WTC11 (cell line): ENCODE measurements at regions not wholly inside any gene's neighbourhood (a gene's known extent, or its start where the extent isn't known, plus 50 kb on each side); places are given as distances from the start of the nearest gene placed in this dataset.

Experiments used
- ATAC-seq: fragments of 200-7000 bp; cut with Tn5 transposase; 2 replicates; pipeline ENCODE4 v1.10.0; 2021; ENCODE audit warnings: mild to moderate bottlenecking, moderate library complexity
- CTCF ChIA-PET: fragments of 300-600 bp; sonication (Branson Sonifier 250); formaldehyde crosslinking; loops from one replicate; lab custom pipeline; 2021; ENCODE audit warnings: antibody characterized with exemption; lab: Charles Lee
- POLR2A ChIA-PET: fragments of 350-600 bp; sonication (Branson Sonifier 250); formaldehyde crosslinking; loops from one replicate; lab custom pipeline; 2021; ENCODE audit warnings: antibody characterized with exemption; lab: Charles Lee
- DNase-seq: peaks from one replicate; pipeline ENCODE4 v3.0.0; 2021; ENCODE audit warnings: low spot score
- H3K27ac Mint-ChIP-seq: 2 replicates; pipeline ENCODE4 v1.8.0; 2021; ENCODE audit warnings: mixed read lengths
- H3K27me3 Mint-ChIP-seq: 2 replicates; pipeline ENCODE4 v1.8.0; 2021; ENCODE audit warnings: low read depth, mild to moderate bottlenecking, moderate library complexity, mixed read lengths
- H3K36me3 Mint-ChIP-seq: 2 replicates; pipeline ENCODE4 v1.8.0; 2021; ENCODE audit warnings: mixed read lengths
- H3K4me1 Mint-ChIP-seq: 2 replicates; pipeline ENCODE4 v1.8.0; 2022; ENCODE audit warnings: mixed read lengths
- H3K4me3 Mint-ChIP-seq: 2 replicates; pipeline ENCODE4 v1.8.0; 2021; ENCODE audit warnings: mild to moderate bottlenecking, moderate library complexity, mixed read lengths
- H3K9me3 Mint-ChIP-seq: 2 replicates; pipeline ENCODE4 v1.8.0; 2021; ENCODE audit warnings: mixed read lengths
- AFF4 ChIP-seq: sonication (generic); formaldehyde crosslinking; IDR thresholded peaks from 2 replicates; pipeline ENCODE4 v1.8.1; 2023; ENCODE audit warnings: mild to moderate bottlenecking, missing genetic modification reagents, borderline replicate concordance
- EMX1 ChIP-seq: fragments of 250-450 bp; sonication (Bioruptor Pico); IDR thresholded peaks from 2 replicates; pipeline ENCODE4 v1.8.0; 2021; ENCODE audit warnings: mild to moderate bottlenecking
- ESRRA ChIP-seq: sonication (generic); formaldehyde crosslinking; IDR thresholded peaks from 2 replicates; pipeline ENCODE4 v1.8.1; 2022; ENCODE audit warnings: mild to moderate bottlenecking, missing genetic modification reagents, borderline replicate concordance
- FOXK1 ChIP-seq: sonication (generic); formaldehyde crosslinking; IDR thresholded peaks from 2 replicates; pipeline ENCODE4 v1.8.0; 2022; ENCODE audit warnings: mild to moderate bottlenecking, moderate library complexity, missing genetic modification reagents
- IRF1 ChIP-seq: sonication (generic); formaldehyde crosslinking; IDR thresholded peaks from 2 replicates; pipeline ENCODE4 v1.8.0; 2023; ENCODE audit warnings: missing genetic modification reagents
- IRF2 ChIP-seq: sonication (generic); formaldehyde crosslinking; IDR thresholded peaks from 2 replicates; pipeline ENCODE4 v1.8.0; 2022; ENCODE audit warnings: low read depth, missing genetic modification reagents, borderline replicate concordance
- KAT7 ChIP-seq: sonication (generic); formaldehyde crosslinking; IDR thresholded peaks from 2 replicates; pipeline ENCODE4 v1.8.1; 2023; ENCODE audit warnings: missing genetic modification reagents, mild to moderate bottlenecking, borderline replicate concordance
- MXD4 ChIP-seq: fragments of 250-450 bp; sonication (Bioruptor Pico); IDR thresholded peaks from 2 replicates; pipeline ENCODE4 v1.8.0; 2021; ENCODE audit warnings: mild to moderate bottlenecking, moderate library complexity, borderline replicate concordance
- NFE2L1 ChIP-seq: sonication (generic); formaldehyde crosslinking; IDR thresholded peaks from 2 replicates; pipeline ENCODE4 v1.8.1; 2023; ENCODE audit warnings: missing genetic modification reagents
- NFYB ChIP-seq: sonication (generic); formaldehyde crosslinking; conservative IDR thresholded peaks from 2 replicates; pipeline ENCODE4 v1.8.0; 2022; ENCODE audit warnings: low read depth, missing genetic modification reagents
- NR1H2 ChIP-seq: sonication (generic); formaldehyde crosslinking; IDR thresholded peaks from 2 replicates; pipeline ENCODE4 v1.9.0; 2021; ENCODE audit warnings: mild to moderate bottlenecking, moderate library complexity, missing genetic modification reagents
- PRDM15 ChIP-seq: sonication (generic); formaldehyde crosslinking; IDR thresholded peaks from 2 replicates; pipeline ENCODE4 v1.8.0; 2022; ENCODE audit warnings: missing genetic modification reagents
- RORB ChIP-seq: fragments of 250-450 bp; sonication (Bioruptor Pico); IDR thresholded peaks from 2 replicates; pipeline ENCODE4 v1.9.0; 2021; ENCODE audit warnings: mild to moderate bottlenecking
- SMAD3 ChIP-seq: sonication (generic); formaldehyde crosslinking; IDR thresholded peaks from 2 replicates; pipeline ENCODE4 v1.8.0; 2022; ENCODE audit warnings: missing genetic modification reagents, mild to moderate bottlenecking, borderline replicate concordance
- USF1 ChIP-seq: sonication (generic); formaldehyde crosslinking; IDR thresholded peaks from 2 replicates; pipeline ENCODE4 v1.8.0; 2022; ENCODE audit warnings: mild to moderate bottlenecking, missing genetic modification reagents
- USF2 ChIP-seq: sonication (generic); formaldehyde crosslinking; IDR thresholded peaks from 2 replicates; pipeline ENCODE4 v1.8.1; 2023; ENCODE audit warnings: mild to moderate bottlenecking, missing genetic modification reagents, moderate library complexity
- ZNF423 ChIP-seq: fragments of 250-450 bp; sonication (Bioruptor Pico); IDR thresholded peaks from 2 replicates; pipeline ENCODE4 v2.1.2; 2022; ENCODE audit warnings: mild to moderate bottlenecking, moderate library complexity

- no peak for TF ChIP-seq AFF4
Measured at GRCh38 chr9:71498691-71499090, 269.6 kb downstream of the CEMIP2 start (continued).

DNA sequence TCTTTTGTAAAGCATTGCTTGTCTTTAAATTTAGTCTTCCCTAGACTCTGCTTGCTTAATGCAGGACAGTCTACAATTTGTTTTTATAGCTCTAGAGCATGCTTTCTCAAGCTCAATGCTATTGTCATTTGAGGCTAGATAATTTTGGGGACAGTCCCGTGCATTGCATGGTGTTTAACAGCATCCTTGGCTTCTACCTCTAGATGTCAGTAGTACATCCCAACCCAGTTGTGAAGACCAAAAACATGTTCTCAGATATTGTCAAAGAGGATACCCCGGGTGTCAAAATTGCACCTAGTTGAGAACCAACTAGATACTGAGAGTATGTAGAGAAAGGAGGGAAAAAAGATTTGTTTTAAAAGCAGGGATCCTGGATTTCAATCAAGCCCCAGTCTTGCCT is 277.5 kb downstream of the CEMIP2 start:
- CTCF ChIA-PET: interaction anchor here (0.6 to 1.2 kb wide), 7 partner anchors 26 to 205 kb away, joined by 3 to 6 read pairs (median 3); no protein-coding TSS in a partner anchor
- DNase-seq: no peak
- POLR2A ChIA-PET: no interaction called here

GRCh38 chr9:71487061-71487460 is 281.3 kb downstream of the CEMIP2 start:
- DNase-seq (peak; percentile 15), ATAC-seq (peak; percentile 88)
- Mint-ChIP-seq H3K4me1 (no peaks in the 10 kb centered on the region), H3K9me3 (no peaks in the 10 kb centered on the region), H3K27me3 (no peaks in the 10 kb centered on the region)
- POLR2A ChIA-PET: no interaction called here
- TF ChIP-seq USF2 (CRISPR knock-in tag): 0 out of 2 replicates have a peak, but pooled peaks have one; percentile 16
- TF ChIP-seq RORB (CRISPR knock-in tag): no peak
- TF ChIP-seq, all 79 proteins: peak for 1
- Mint-ChIP-seq H3K36me3 (no peaks in the 10 kb centered on the region), H3K27ac (no peak overlapping the region), H3K4me3 (no peak overlapping the region)
- CTCF ChIA-PET: interaction anchor here (0.6 to 1.5 kb wide), 10 partner anchors 32 to 424 kb away, joined by 3 to 7 read pairs (median 4); partner anchors contain the start of genes ABHD17B and C9orf85

More for the DNA sequence above, 277.5 kb downstream of the CEMIP2 start:
- Mint-ChIP-seq H3K36me3 (no peaks in the 10 kb centered on the region), H3K27ac (no peak overlapping the region), H3K4me1 (no peaks in the 10 kb centered on the region), H3K9me3 (no peaks in the 10 kb centered on the region), H3K4me3 (no peak overlapping the region), H3K27me3 (no peaks in the 10 kb centered on the region)
- TF ChIP-seq IRF1 (CRISPR knock-in tag): no peak
- TF ChIP-seq ZNF423 (CRISPR knock-in tag): no peak
- TF ChIP-seq MXD4 (CRISPR knock-in tag): no peak
- no peak for TF ChIP-seq USF1 (CRISPR knock-in tag)
- no peak for TF ChIP-seq NFYB (CRISPR knock-in tag)
- TF ChIP-seq SMAD3 (CRISPR knock-in tag): no peak
- no peak for TF ChIP-seq KAT7
- no peak for TF ChIP-seq NR1H2 (CRISPR knock-in tag)
- TF ChIP-seq IRF2 (CRISPR knock-in tag): no peak
- no peak for TF ChIP-seq PRDM15 (CRISPR knock-in tag)
- TF ChIP-seq FOXK1: no peak
- no peak for TF ChIP-seq NFE2L1 (CRISPR knock-in tag)
- TF ChIP-seq ESRRA (CRISPR knock-in tag): no peak
- no peak for TF ChIP-seq EMX1 (CRISPR knock-in tag)
- ATAC-seq: peak; percentile 59
